ENCODE measurements at regions not wholly inside any gene's neighbourhood (a gene's known extent, or its start where the extent isn't known, plus 50 kb on each side); places are given as distances from the start of the nearest gene placed in this dataset.
"Not testable (repeated sequence)": the region's sequence is repeated elsewhere in the genome, so short reads cannot be mapped to it uniquely, and the experiment has no call there.

GRCh38 chr5:15304066-15304731 lies 195.8 kb upstream of the FBXL7 start:
- no peaks in the 10 kb centered on the region for H3K27me3 ChIP-seq (ENCODE audit: control insufficient read depth in 1 of 2, insufficient read depth in 2 of 2, low read length in 2 of 2)
- H3K36me3 ChIP-seq (ENCODE audit: control insufficient read depth in 2 of 2, insufficient read depth in 2 of 2, low read length in 2 of 2) = no peaks in the 10 kb centered on the region
- no peak overlapping the region for H3K9ac ChIP-seq (ENCODE audit: low read length in 2 of 2)
- H3K4me3 ChIP-seq (ENCODE audit: low read length in 2 of 2) = no peak overlapping the region
- H3K4me1 ChIP-seq (ENCODE audit: control insufficient read depth, insufficient read depth, low read length) = no peaks in the 10 kb centered on the region
- no peaks in the 10 kb centered on the region for H3K9me3 ChIP-seq (ENCODE audit: control insufficient read depth in 2 of 2, low read length in 2 of 2)
- H3K27ac ChIP-seq (ENCODE audit: low read length) = no peak overlapping the region

- no peak overlapping the region for H3K4me3 ChIP-seq (ENCODE audit: low read length in 2 of 2)
- no peaks in the 10 kb centered on the region for H3K27me3 ChIP-seq (ENCODE audit: control insufficient read depth in 1 of 2, insufficient read depth in 2 of 2, low read length in 2 of 2)
- H3K9me3 ChIP-seq (ENCODE audit: control insufficient read depth in 2 of 2, low read length in 2 of 2) = no peaks in the 10 kb centered on the region
- no peaks in the 10 kb centered on the region for H3K36me3 ChIP-seq (ENCODE audit: control insufficient read depth in 2 of 2, insufficient read depth in 2 of 2, low read length in 2 of 2)
- H3K27ac ChIP-seq (ENCODE audit: low read length) = no peak overlapping the region
- H3K4me1 ChIP-seq (ENCODE audit: control insufficient read depth, insufficient read depth, low read length) = no peaks in the 10 kb centered on the region
- H3K9ac ChIP-seq (ENCODE audit: low read length in 2 of 2) = no peak overlapping the region
These were observed 199.8 kb upstream of the FBXL7 start for GRCh38 chr5:15300141-15300540.

- no peaks in the 10 kb centered on the region for H3K27me3 ChIP-seq (ENCODE audit: control insufficient read depth in 1 of 2, insufficient read depth in 2 of 2, low read length in 2 of 2)
- no peaks in the 10 kb centered on the region for H3K4me1 ChIP-seq (ENCODE audit: control insufficient read depth, insufficient read depth, low read length)
- H3K4me3 ChIP-seq (ENCODE audit: low read length in 2 of 2) = no peak overlapping the region
- no peak overlapping the region for H3K27ac ChIP-seq (ENCODE audit: low read length)
- no peaks in the 10 kb centered on the region for H3K9me3 ChIP-seq (ENCODE audit: control insufficient read depth in 2 of 2, low read length in 2 of 2)
- H3K36me3 ChIP-seq (ENCODE audit: control insufficient read depth in 2 of 2, insufficient read depth in 2 of 2, low read length in 2 of 2) = no peaks in the 10 kb centered on the region
- H3K9ac ChIP-seq (ENCODE audit: low read length in 2 of 2) = no peak overlapping the region
These were observed 209.0 kb upstream of the FBXL7 start for GRCh38 chr5:15290953-15291352.

GRCh38 chr5:15286650-15287049 lies 213.3 kb upstream of the FBXL7 start:
- Histone ChIP-seq H3K36me3 (ENCODE audit: control insufficient read depth in 2 of 2, insufficient read depth in 2 of 2, low read length in 2 of 2) (no peaks in the 10 kb centered on the region), H3K4me3 (ENCODE audit: low read length in 2 of 2) (no peak overlapping the region), H3K27ac (ENCODE audit: low read length) (no peak overlapping the region), H3K9me3 (ENCODE audit: control insufficient read depth in 2 of 2, low read length in 2 of 2) (no peaks in the 10 kb centered on the region), H3K9ac (ENCODE audit: low read length in 2 of 2) (no peak overlapping the region), H3K4me1 (ENCODE audit: control insufficient read depth, insufficient read depth, low read length) (no peaks in the 10 kb centered on the region), H3K27me3 (ENCODE audit: control insufficient read depth in 1 of 2, insufficient read depth in 2 of 2, low read length in 2 of 2) (no peaks in the 10 kb centered on the region)

GRCh38 chr5:15285901-15286583 lies 213.9 kb upstream of the FBXL7 start:
- no peak overlapping the region for H3K9ac ChIP-seq (ENCODE audit: low read length in 2 of 2)
- no peak overlapping the region for H3K27ac ChIP-seq (ENCODE audit: low read length)
- no peaks in the 10 kb centered on the region for H3K9me3 ChIP-seq (ENCODE audit: control insufficient read depth in 2 of 2, low read length in 2 of 2)
- no peaks in the 10 kb centered on the region for H3K36me3 ChIP-seq (ENCODE audit: control insufficient read depth in 2 of 2, insufficient read depth in 2 of 2, low read length in 2 of 2)
- H3K27me3 ChIP-seq (ENCODE audit: control insufficient read depth in 1 of 2, insufficient read depth in 2 of 2, low read length in 2 of 2) = no peaks in the 10 kb centered on the region
- H3K4me3 ChIP-seq (ENCODE audit: low read length in 2 of 2) = no peak overlapping the region
- no peaks in the 10 kb centered on the region for H3K4me1 ChIP-seq (ENCODE audit: control insufficient read depth, insufficient read depth, low read length)

- no peak overlapping the region for H3K4me3 ChIP-seq (ENCODE audit: low read length in 2 of 2)
- H3K27me3 ChIP-seq (ENCODE audit: control insufficient read depth in 1 of 2, insufficient read depth in 2 of 2, low read length in 2 of 2) = no peaks in the 10 kb centered on the region
- H3K9ac ChIP-seq (ENCODE audit: low read length in 2 of 2) = no peak overlapping the region
- H3K9me3 ChIP-seq (ENCODE audit: control insufficient read depth in 2 of 2, low read length in 2 of 2) = no peaks in the 10 kb centered on the region
- no peaks in the 10 kb centered on the region for H3K36me3 ChIP-seq (ENCODE audit: control insufficient read depth in 2 of 2, insufficient read depth in 2 of 2, low read length in 2 of 2)
- no peak overlapping the region for H3K27ac ChIP-seq (ENCODE audit: low read length)
- H3K4me1 ChIP-seq (ENCODE audit: control insufficient read depth, insufficient read depth, low read length) = no peaks in the 10 kb centered on the region
These were observed 215.3 kb upstream of the FBXL7 start for GRCh38 chr5:15284706-15285105.

GRCh38 chr5:15283076-15283475 lies 216.9 kb upstream of the FBXL7 start:
- no peak overlapping the region for H3K4me3 ChIP-seq (ENCODE audit: low read length in 2 of 2)
- no peak overlapping the region for H3K27ac ChIP-seq (ENCODE audit: low read length)
- no peaks in the 10 kb centered on the region for H3K36me3 ChIP-seq (ENCODE audit: control insufficient read depth in 2 of 2, insufficient read depth in 2 of 2, low read length in 2 of 2)
- no peaks in the 10 kb centered on the region for H3K4me1 ChIP-seq (ENCODE audit: control insufficient read depth, insufficient read depth, low read length)
- H3K27me3 ChIP-seq (ENCODE audit: control insufficient read depth in 1 of 2, insufficient read depth in 2 of 2, low read length in 2 of 2) = no peaks in the 10 kb centered on the region
- H3K9me3 ChIP-seq (ENCODE audit: control insufficient read depth in 2 of 2, low read length in 2 of 2) = peaks cover 0 to 7% of the 10 kb centered on the region in 2 donors
- no peak overlapping the region for H3K9ac ChIP-seq (ENCODE audit: low read length in 2 of 2)

- Histone ChIP-seq H3K27ac (ENCODE audit: low read length) (no peak overlapping the region), H3K36me3 (ENCODE audit: control insufficient read depth in 2 of 2, insufficient read depth in 2 of 2, low read length in 2 of 2) (no peaks in the 10 kb centered on the region), H3K9me3 (ENCODE audit: control insufficient read depth in 2 of 2, low read length in 2 of 2) (peaks cover 0 to 7% of the 10 kb centered on the region in 2 donors), H3K9ac (ENCODE audit: low read length in 2 of 2) (no peak overlapping the region), H3K27me3 (ENCODE audit: control insufficient read depth in 1 of 2, insufficient read depth in 2 of 2, low read length in 2 of 2) (no peaks in the 10 kb centered on the region), H3K4me3 (ENCODE audit: low read length in 2 of 2) (no peak overlapping the region), H3K4me1 (ENCODE audit: control insufficient read depth, insufficient read depth, low read length) (no peaks in the 10 kb centered on the region)
These were observed 217.4 kb upstream of the FBXL7 start for GRCh38 chr5:15282611-15283010.

- not testable (repeated sequence) for H3K27me3 ChIP-seq (ENCODE audit: control insufficient read depth in 1 of 2, insufficient read depth in 2 of 2, low read length in 2 of 2); H3K27ac ChIP-seq (ENCODE audit: low read length); H3K4me3 ChIP-seq (ENCODE audit: low read length in 2 of 2); H3K9me3 ChIP-seq (ENCODE audit: control insufficient read depth in 2 of 2, low read length in 2 of 2); H3K9ac ChIP-seq (ENCODE audit: low read length in 2 of 2); H3K36me3 ChIP-seq (ENCODE audit: control insufficient read depth in 2 of 2, insufficient read depth in 2 of 2, low read length in 2 of 2); H3K4me1 ChIP-seq (ENCODE audit: control insufficient read depth, insufficient read depth, low read length)
These were observed 228.4 kb upstream of the FBXL7 start for GRCh38 chr5:15271596-15271995.

GRCh38 chr5:15267966-15268365 lies 232.0 kb upstream of the FBXL7 start:
- Histone ChIP-seq H3K9ac (ENCODE audit: low read length in 2 of 2) (no peak overlapping the region), H3K36me3 (ENCODE audit: control insufficient read depth in 2 of 2, insufficient read depth in 2 of 2, low read length in 2 of 2) (no peaks in the 10 kb centered on the region), H3K4me3 (ENCODE audit: low read length in 2 of 2) (no peak overlapping the region), H3K27ac (ENCODE audit: low read length) (no peak overlapping the region), H3K27me3 (ENCODE audit: control insufficient read depth in 1 of 2, insufficient read depth in 2 of 2, low read length in 2 of 2) (no peaks in the 10 kb centered on the region), H3K4me1 (ENCODE audit: control insufficient read depth, insufficient read depth, low read length) (no peaks in the 10 kb centered on the region), H3K9me3 (ENCODE audit: control insufficient read depth in 2 of 2, low read length in 2 of 2) (no peaks in the 10 kb centered on the region)

- no peaks in the 10 kb centered on the region for H3K9me3 ChIP-seq (ENCODE audit: control insufficient read depth in 2 of 2, low read length in 2 of 2)
- H3K4me1 ChIP-seq (ENCODE audit: control insufficient read depth, insufficient read depth, low read length) = peaks cover 4% of the 10 kb centered on the region
- no peak overlapping the region for H3K9ac ChIP-seq (ENCODE audit: low read length in 2 of 2)
- no peak overlapping the region for H3K27ac ChIP-seq (ENCODE audit: low read length)
- H3K4me3 ChIP-seq (ENCODE audit: low read length in 2 of 2) = no peak overlapping the region
- no peaks in the 10 kb centered on the region for H3K27me3 ChIP-seq (ENCODE audit: control insufficient read depth in 1 of 2, insufficient read depth in 2 of 2, low read length in 2 of 2)
- H3K36me3 ChIP-seq (ENCODE audit: control insufficient read depth in 2 of 2, insufficient read depth in 2 of 2, low read length in 2 of 2) = no peaks in the 10 kb centered on the region
These were observed 233.1 kb upstream of the FBXL7 start for GRCh38 chr5:15266841-15267240.

Measured in stomach smooth muscle (tissue), 2 donors.